Activated CD4-positive, alpha-beta memory T cell treated with anti-CD3 and anti-CD28 coated beads for 36 hours (primary cell): ENCODE measurements at regions not wholly inside any gene's neighbourhood (a gene's known extent, or its start where the extent isn't known, plus 50 kb on each side); places are given as distances from the start of the nearest gene placed in this dataset.
"Not testable (repeated sequence)": the region's sequence is repeated elsewhere in the genome, so short reads cannot be mapped to it uniquely, and the experiment has no call there.

Experiments used
- CTCF ChIA-PET: fragments of 350-600 bp; sonication (Branson Sonifier 250); formaldehyde crosslinking; loops from one replicate; lab custom pipeline; 2021; ENCODE audit warnings: antibody characterized with exemption, inconsistent platforms; lab: Charles Lee
- POLR2A ChIA-PET: fragments of 350-600 bp; sonication (Branson Sonifier 250); formaldehyde crosslinking; loops from one replicate; lab custom pipeline; 2021; ENCODE audit warnings: antibody characterized with exemption; lab: Charles Lee
- DNase-seq: peaks from one replicate; pipeline ENCODE4 v3.0.0-alpha.2; 2020
- H3K27ac Mint-ChIP-seq: one replicate; pipeline ENCODE4 v1.8.0; 2021; ENCODE audit warnings: mixed read lengths
- H3K27me3 Mint-ChIP-seq: one replicate; pipeline ENCODE4 v1.8.0; 2021; ENCODE audit warnings: mixed read lengths
- H3K36me3 Mint-ChIP-seq: one replicate; pipeline ENCODE4 v1.8.0; 2021; ENCODE audit warnings: mixed read lengths
- H3K4me1 Mint-ChIP-seq: one replicate; pipeline ENCODE4 v1.8.0; 2021; ENCODE audit warnings: low read depth, mixed read lengths
- H3K4me3 Mint-ChIP-seq: one replicate; pipeline ENCODE4 v1.8.0; 2021; ENCODE audit warnings: mild to moderate bottlenecking, mixed read lengths
- H3K9me3 Mint-ChIP-seq: one replicate; pipeline ENCODE4 v1.8.0; 2021; ENCODE audit warnings: mixed read lengths
- intact Hi-C: fragments of 100-400 bp; cut with micrococcal nuclease; formaldehyde crosslinking; loops from one replicate; pipeline ENCODE4 v1.15.1; 2023

DNA sequence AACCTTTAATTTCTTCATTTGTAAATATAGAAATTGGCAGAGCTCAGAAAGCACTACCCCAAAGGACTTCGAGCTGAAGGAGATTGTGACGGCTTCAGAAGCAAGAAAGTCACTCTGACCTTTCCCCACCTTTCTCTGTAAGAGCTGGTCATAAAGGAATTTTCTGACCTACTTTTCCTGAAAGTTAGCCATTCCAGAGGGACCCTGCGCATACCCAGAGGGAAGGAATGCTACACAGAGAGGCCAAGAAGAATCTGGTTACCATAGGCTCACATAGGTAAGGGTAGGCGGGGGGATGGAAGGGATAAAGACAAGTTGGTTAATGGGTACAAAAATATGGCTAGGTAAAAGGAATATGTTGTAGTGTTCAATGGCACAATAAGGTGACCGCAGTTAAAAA is 1080.3 kb downstream of the ZPLD1 start:
- DNase-seq, result no peak
- Mint-ChIP-seq H3K27me3 (no peaks in the 10 kb centered on the region), H3K27ac (no peak overlapping the region), H3K4me1 (no peaks in the 10 kb centered on the region), H3K36me3 (no peaks in the 10 kb centered on the region), H3K9me3 (peaks cover 4% of the 10 kb centered on the region), H3K4me3 (no peak overlapping the region)
- intact Hi-C loops, result no loop called here
- POLR2A ChIA-PET, result no interaction called here
- CTCF ChIA-PET, result no interaction called here

DNA sequence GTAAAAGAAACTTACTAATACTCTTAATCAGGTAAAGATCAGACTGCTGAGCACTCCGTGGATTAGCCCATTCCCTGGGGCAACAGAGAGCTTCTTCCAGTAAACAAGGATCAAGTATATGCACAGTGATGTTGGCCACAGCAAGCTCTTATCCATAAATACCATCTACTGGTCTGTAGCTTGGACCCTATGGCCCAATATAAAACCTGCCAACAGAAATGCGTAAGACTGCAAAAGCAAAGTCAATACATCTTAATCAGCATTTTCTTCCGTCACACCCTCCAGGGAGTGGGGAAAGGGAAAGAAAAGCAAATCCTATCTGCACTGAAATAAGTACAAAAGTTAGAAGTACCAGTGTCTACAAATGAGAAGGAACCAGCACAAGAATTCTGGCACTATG is 1082.1 kb downstream of the ZPLD1 start:
- H3K4me1 Mint-ChIP-seq, result no peaks in the 10 kb centered on the region
- H3K27ac Mint-ChIP-seq, result no peak overlapping the region
- no peak overlapping the region for H3K4me3 Mint-ChIP-seq
- no peak for DNase-seq
- no peaks in the 10 kb centered on the region for H3K36me3 Mint-ChIP-seq
- POLR2A ChIA-PET, result no interaction called here
- no peaks in the 10 kb centered on the region for H3K27me3 Mint-ChIP-seq
- H3K9me3 Mint-ChIP-seq, result peaks cover 12% of the 10 kb centered on the region
- intact Hi-C loops, result no loop called here
- CTCF ChIA-PET, result no interaction called here

- H3K27me3 Mint-ChIP-seq, intact Hi-C loops, H3K9me3 Mint-ChIP-seq, H3K27ac Mint-ChIP-seq, H3K36me3 Mint-ChIP-seq, H3K4me1 Mint-ChIP-seq, H3K4me3 Mint-ChIP-seq, DNase-seq, CTCF ChIA-PET, POLR2A ChIA-PET: not testable (repeated sequence)
Measured at GRCh38 chr3:103531327-103531726, 1096.5 kb downstream of the ZPLD1 start.

- no peaks in the 10 kb centered on the region for H3K36me3 Mint-ChIP-seq
- CTCF ChIA-PET, result no interaction called here
- no peaks in the 10 kb centered on the region for H3K4me1 Mint-ChIP-seq
- H3K4me3 Mint-ChIP-seq, result no peak overlapping the region
- H3K27ac Mint-ChIP-seq, result no peak overlapping the region
- no peak for DNase-seq
- intact Hi-C loops, result no loop called here
- no peaks in the 10 kb centered on the region for H3K9me3 Mint-ChIP-seq
- POLR2A ChIA-PET, result no interaction called here
- no peaks in the 10 kb centered on the region for H3K27me3 Mint-ChIP-seq
Measured at GRCh38 chr3:103532986-103533385, 1098.2 kb downstream of the ZPLD1 start.

DNA sequence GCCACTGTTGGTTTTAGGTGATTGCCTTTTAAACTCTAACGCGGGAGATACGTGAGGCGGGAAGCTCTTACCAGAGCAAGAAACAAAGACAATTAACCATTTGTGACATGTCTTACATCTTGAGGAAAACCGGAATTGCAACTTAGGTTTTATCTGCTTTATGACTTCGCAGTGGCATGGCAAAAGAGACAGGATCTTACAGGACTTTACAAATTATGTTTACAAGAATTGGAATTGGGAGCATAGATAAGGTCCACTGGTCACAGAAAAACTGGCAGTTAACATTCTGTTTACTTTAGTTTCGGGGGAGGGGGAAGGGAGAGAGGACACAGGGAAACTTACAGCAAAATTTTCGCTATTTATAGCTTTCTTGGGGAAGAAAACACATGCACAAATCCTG is 1119.6 kb downstream of the ZPLD1 start:
- Mint-ChIP-seq H3K4me3 (no peak overlapping the region), H3K9me3 (peaks cover 3% of the 10 kb centered on the region), H3K27ac (no peak overlapping the region), H3K36me3 (no peaks in the 10 kb centered on the region), H3K27me3 (no peaks in the 10 kb centered on the region), H3K4me1 (no peaks in the 10 kb centered on the region)
- intact Hi-C loops, result no loop called here
- ChIA-PET POLR2A (no interaction called here), CTCF (no interaction called here)
- DNase-seq, result no peak

- DNase-seq, CTCF ChIA-PET, H3K4me3 Mint-ChIP-seq, H3K27ac Mint-ChIP-seq, intact Hi-C loops, H3K36me3 Mint-ChIP-seq, POLR2A ChIA-PET, H3K27me3 Mint-ChIP-seq, H3K4me1 Mint-ChIP-seq: not testable (repeated sequence)
- peaks cover 13% of the 10 kb centered on the region for H3K9me3 Mint-ChIP-seq
Measured at GRCh38 chr3:103564116-103564515, 1129.3 kb downstream of the ZPLD1 start.

DNA sequence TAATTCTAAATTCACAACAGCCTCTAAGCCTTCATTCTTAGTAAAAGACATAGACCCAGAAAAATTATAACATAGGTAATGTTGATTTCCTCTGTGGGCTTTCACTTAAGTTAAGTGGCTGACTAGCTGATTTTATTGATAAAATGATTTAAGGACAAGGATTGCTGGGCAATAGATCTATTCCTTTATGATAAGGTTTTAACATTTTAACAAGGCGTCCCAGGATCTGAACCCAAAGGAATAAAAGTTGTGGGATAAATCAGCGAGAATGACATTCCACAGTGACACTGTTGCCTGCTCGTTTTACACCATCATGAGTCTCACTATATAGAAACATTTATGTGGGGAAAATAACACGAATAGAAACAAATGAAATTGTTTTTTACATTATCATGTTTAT is 1151.0 kb downstream of the ZPLD1 start:
- Mint-ChIP-seq H3K4me1 (no peaks in the 10 kb centered on the region), H3K36me3 (no peaks in the 10 kb centered on the region)
- POLR2A ChIA-PET, result no interaction called here

DNA sequence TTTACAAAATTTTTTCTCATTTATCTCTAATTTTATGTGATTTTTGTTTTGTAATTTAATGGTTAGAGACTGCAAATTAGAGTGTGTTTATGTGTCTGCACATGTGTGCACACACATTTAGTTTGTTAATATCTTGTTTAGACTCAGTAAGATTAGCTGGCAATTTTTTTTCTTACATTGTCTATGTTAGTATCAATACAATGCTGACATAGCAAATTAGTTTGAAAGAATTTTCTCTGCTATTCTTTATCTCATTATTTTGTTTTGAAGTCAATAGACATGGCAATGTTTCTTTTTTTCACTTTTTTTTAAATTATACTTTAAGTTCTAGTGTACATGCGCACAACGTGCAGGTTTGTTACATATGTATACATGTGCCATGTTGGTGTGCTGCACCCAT is 1155.0 kb downstream of the ZPLD1 start:
- ChIA-PET POLR2A (no interaction called here), CTCF (no interaction called here)
- Mint-ChIP-seq H3K4me1 (no peaks in the 10 kb centered on the region), H3K27ac (no peak overlapping the region), H3K36me3 (no peaks in the 10 kb centered on the region), H3K27me3 (no peaks in the 10 kb centered on the region), H3K4me3 (no peak overlapping the region), H3K9me3 (peaks cover 2% of the 10 kb centered on the region)
- DNase-seq, result no peak
- intact Hi-C loops, result no loop called here

More for the DNA sequence above, 1151.0 kb downstream of the ZPLD1 start:
- CTCF ChIA-PET, result no interaction called here
- no peak overlapping the region for H3K27ac Mint-ChIP-seq
- intact Hi-C loops, result no loop called here
- no peak overlapping the region for H3K4me3 Mint-ChIP-seq
- DNase-seq, result no peak
- H3K9me3 Mint-ChIP-seq, result peaks cover under 1% of the 10 kb centered on the region
- H3K27me3 Mint-ChIP-seq, result no peaks in the 10 kb centered on the region

DNA sequence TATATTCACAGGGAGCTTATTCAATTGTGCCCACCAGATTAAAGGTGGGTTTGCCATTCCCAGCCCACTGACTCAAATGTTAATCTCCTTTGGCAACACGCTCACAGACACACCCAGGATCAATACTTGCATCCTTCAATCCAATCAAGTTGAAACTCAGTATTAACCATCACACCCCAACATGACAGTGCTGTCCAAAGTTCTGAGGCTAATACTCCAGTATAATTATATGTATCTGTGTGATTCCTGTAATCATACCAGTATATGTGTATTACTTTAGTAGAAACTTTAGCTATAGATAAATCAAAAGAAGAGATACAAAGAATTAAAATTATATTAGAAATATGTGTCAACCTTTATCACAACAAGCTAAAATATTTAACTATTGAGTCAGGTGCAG is 1166.0 kb downstream of the ZPLD1 start:
- no peak for DNase-seq
- Mint-ChIP-seq H3K27ac (no peak overlapping the region), H3K36me3 (no peaks in the 10 kb centered on the region), H3K4me1 (no peaks in the 10 kb centered on the region), H3K9me3 (peaks cover 3% of the 10 kb centered on the region), H3K27me3 (no peaks in the 10 kb centered on the region), H3K4me3 (no peak overlapping the region)
- POLR2A ChIA-PET, result no interaction called here
- intact Hi-C loops, result no loop called here
- CTCF ChIA-PET, result no interaction called here

GRCh38 chr3:103601666-103602065 is 1166.9 kb downstream of the ZPLD1 start:
- ChIA-PET CTCF (no interaction called here), POLR2A (no interaction called here)
- Mint-ChIP-seq H3K27ac (no peak overlapping the region), H3K4me3 (no peak overlapping the region), H3K9me3 (peaks cover 3% of the 10 kb centered on the region), H3K36me3 (no peaks in the 10 kb centered on the region), H3K4me1 (no peaks in the 10 kb centered on the region), H3K27me3 (no peaks in the 10 kb centered on the region)
- DNase-seq, result no peak
- intact Hi-C loops, result no loop called here

- intact Hi-C loops, result no loop called here
- ChIA-PET POLR2A (no interaction called here), CTCF (no interaction called here)
- no peak for DNase-seq
- H3K4me1 Mint-ChIP-seq, result no peaks in the 10 kb centered on the region
- H3K27me3 Mint-ChIP-seq, result no peaks in the 10 kb centered on the region
- H3K27ac Mint-ChIP-seq, result no peak overlapping the region
- no peaks in the 10 kb centered on the region for H3K36me3 Mint-ChIP-seq
- H3K4me3 Mint-ChIP-seq, result no peak overlapping the region
- H3K9me3 Mint-ChIP-seq, result no peaks in the 10 kb centered on the region
Measured at GRCh38 chr3:103609472-103609871, 1174.7 kb downstream of the ZPLD1 start.

DNA sequence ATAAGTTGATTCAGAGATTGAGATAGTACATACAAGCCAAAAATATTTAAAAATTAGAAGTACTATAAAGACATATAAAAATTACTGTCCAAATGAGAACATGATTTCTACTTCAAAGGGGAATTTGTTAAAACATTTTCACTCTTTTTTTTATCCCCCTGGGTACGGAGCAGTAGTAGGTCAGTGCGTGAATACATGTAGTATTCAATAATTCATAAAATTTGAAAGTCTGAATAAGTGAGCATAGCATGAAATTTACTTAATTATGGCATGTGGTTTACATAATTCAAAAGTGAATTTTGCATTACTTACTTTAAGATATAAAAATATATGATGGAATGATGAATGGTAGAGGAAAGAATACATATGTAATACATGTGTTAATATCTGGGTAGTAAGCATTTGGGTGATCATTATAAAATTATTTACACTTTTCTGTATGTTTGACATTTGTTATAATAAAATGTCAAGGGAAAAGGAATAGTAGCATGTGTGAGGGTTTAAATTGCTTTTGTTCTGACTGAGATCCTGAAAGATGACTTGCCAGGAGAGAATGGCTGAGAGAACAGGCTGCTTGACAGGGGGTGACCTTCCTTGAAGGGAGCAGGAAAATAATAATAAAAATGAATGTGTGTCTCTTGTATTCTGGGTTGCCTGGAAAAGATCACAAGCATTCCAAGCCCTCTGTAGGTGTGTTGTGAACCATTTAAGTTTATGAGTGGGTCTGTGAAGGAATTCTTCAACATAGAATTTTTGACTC is 1178.8 kb downstream of the ZPLD1 start:
- CTCF ChIA-PET, result no interaction called here
- no peaks in the 10 kb centered on the region for H3K9me3 Mint-ChIP-seq
- DNase-seq, result no peak
- POLR2A ChIA-PET, result no interaction called here
- H3K4me3 Mint-ChIP-seq, result no peak overlapping the region
- intact Hi-C loops, result no loop called here
- H3K27ac Mint-ChIP-seq, result no peak overlapping the region
- no peaks in the 10 kb centered on the region for H3K36me3 Mint-ChIP-seq
- H3K4me1 Mint-ChIP-seq, result no peaks in the 10 kb centered on the region
- no peaks in the 10 kb centered on the region for H3K27me3 Mint-ChIP-seq

- Mint-ChIP-seq H3K27ac (no peak overlapping the region), H3K27me3 (no peaks in the 10 kb centered on the region), H3K4me1 (no peaks in the 10 kb centered on the region), H3K9me3 (no peaks in the 10 kb centered on the region), H3K36me3 (no peaks in the 10 kb centered on the region), H3K4me3 (no peak overlapping the region)
- DNase-seq, result no peak
- intact Hi-C loops, result no loop called here
- ChIA-PET CTCF (no interaction called here), POLR2A (no interaction called here)
Measured at GRCh38 chr3:103614719-103615118, 1179.9 kb downstream of the ZPLD1 start.
